ENCODE measurements at regions not wholly inside any gene's neighbourhood (a gene's known extent, or its start where the extent isn't known, plus 50 kb on each side); places are given as distances from the start of the nearest gene placed in this dataset.

DNA sequence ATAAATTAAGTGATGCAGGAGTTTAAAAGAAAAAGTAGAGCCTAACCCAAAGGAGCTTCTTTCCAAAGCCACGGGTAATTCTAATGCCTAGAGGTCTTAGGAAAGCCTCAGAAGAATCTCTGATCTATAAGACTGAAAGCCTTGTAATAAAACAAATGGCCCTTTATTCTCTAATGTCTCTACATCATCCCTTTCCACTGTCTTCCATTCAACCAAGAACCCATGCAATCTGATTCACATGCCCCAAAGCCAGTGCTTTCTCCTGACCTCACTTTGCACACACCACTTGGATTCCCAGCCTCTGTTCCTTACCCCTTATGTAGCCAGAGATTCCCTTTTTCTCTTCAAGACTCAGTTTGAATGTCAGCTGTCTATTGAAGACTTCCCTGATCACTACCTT, 252.9 kb upstream of the NRSN1 start:
- TF ChIP-seq, protein P1, sequence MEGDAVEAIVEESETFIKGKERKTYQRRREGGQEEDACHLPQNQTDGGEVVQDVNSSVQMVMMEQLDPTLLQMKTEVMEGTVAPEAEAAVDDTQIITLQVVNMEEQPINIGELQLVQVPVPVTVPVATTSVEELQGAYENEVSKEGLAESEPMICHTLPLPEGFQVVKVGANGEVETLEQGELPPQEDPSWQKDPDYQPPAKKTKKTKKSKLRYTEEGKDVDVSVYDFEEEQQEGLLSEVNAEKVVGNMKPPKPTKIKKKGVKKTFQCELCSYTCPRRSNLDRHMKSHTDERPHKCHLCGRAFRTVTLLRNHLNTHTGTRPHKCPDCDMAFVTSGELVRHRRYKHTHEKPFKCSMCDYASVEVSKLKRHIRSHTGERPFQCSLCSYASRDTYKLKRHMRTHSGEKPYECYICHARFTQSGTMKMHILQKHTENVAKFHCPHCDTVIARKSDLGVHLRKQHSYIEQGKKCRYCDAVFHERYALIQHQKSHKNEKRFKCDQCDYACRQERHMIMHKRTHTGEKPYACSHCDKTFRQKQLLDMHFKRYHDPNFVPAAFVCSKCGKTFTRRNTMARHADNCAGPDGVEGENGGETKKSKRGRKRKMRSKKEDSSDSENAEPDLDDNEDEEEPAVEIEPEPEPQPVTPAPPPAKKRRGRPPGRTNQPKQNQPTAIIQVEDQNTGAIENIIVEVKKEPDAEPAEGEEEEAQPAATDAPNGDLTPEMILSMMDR (IDR thresholded peaks at IDR 0.05; ENCODE audit: poor library complexity, severe bottlenecking), result no peak
- no peak for TF ChIP-seq MXI1 (conservative IDR thresholded peaks at IDR 0.05; ENCODE audit: poor library complexity, severe bottlenecking)
- TF ChIP-seq, protein P2, sequence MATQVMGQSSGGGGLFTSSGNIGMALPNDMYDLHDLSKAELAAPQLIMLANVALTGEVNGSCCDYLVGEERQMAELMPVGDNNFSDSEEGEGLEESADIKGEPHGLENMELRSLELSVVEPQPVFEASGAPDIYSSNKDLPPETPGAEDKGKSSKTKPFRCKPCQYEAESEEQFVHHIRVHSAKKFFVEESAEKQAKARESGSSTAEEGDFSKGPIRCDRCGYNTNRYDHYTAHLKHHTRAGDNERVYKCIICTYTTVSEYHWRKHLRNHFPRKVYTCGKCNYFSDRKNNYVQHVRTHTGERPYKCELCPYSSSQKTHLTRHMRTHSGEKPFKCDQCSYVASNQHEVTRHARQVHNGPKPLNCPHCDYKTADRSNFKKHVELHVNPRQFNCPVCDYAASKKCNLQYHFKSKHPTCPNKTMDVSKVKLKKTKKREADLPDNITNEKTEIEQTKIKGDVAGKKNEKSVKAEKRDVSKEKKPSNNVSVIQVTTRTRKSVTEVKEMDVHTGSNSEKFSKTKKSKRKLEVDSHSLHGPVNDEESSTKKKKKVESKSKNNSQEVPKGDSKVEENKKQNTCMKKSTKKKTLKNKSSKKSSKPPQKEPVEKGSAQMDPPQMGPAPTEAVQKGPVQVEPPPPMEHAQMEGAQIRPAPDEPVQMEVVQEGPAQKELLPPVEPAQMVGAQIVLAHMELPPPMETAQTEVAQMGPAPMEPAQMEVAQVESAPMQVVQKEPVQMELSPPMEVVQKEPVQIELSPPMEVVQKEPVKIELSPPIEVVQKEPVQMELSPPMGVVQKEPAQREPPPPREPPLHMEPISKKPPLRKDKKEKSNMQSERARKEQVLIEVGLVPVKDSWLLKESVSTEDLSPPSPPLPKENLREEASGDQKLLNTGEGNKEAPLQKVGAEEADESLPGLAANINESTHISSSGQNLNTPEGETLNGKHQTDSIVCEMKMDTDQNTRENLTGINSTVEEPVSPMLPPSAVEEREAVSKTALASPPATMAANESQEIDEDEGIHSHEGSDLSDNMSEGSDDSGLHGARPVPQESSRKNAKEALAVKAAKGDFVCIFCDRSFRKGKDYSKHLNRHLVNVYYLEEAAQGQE (IDR thresholded peaks at IDR 0.05; ENCODE audit: borderline replicate concordance), result no peak
- TF ChIP-seq EP300 (conservative IDR thresholded peaks at IDR 0.05; ENCODE audit: poor library complexity, severe bottlenecking), result no peak
- no peak for TF ChIP-seq TAF1 (IDR thresholded peaks at IDR 0.05; ENCODE audit: low read depth)

Data from neural cell (in vitro differentiated cells).